ENCODE measurements at regions not wholly inside any gene's neighbourhood (a gene's known extent, or its start where the extent isn't known, plus 50 kb on each side); places are given as distances from the start of the nearest gene placed in this dataset.

DNA sequence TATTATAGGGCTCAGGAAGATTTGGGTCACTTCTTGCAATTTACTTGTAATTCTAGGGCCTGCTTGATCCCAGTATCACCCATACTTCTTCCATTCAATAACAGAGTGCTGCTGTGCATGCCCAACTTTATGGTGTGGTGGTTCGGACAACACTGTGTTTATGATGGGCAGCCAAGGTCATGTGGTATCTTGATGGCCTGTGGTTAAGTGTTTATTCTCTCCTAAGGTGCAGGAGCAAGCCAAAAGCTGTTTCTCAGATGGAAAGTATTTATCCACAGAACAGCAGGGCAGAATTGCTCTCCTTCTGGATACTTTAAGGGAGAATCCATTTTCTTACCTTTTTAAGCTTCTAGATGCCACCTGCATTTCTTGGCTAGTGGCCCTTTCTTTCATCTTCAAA, 433.8 kb downstream of the SH2D4B start:
- DNase-seq (ENCODE audit: low read depth), result no peak
- TF ChIP-seq MYC (IDR thresholded peaks at IDR 0.05; ENCODE audit: low read depth, low read length) (no peak), POLR2A (IDR thresholded peaks at IDR 0.05; ENCODE audit: extremely low read depth, insufficient read length) (no peak)
- TF ChIP-seq, protein P1, sequence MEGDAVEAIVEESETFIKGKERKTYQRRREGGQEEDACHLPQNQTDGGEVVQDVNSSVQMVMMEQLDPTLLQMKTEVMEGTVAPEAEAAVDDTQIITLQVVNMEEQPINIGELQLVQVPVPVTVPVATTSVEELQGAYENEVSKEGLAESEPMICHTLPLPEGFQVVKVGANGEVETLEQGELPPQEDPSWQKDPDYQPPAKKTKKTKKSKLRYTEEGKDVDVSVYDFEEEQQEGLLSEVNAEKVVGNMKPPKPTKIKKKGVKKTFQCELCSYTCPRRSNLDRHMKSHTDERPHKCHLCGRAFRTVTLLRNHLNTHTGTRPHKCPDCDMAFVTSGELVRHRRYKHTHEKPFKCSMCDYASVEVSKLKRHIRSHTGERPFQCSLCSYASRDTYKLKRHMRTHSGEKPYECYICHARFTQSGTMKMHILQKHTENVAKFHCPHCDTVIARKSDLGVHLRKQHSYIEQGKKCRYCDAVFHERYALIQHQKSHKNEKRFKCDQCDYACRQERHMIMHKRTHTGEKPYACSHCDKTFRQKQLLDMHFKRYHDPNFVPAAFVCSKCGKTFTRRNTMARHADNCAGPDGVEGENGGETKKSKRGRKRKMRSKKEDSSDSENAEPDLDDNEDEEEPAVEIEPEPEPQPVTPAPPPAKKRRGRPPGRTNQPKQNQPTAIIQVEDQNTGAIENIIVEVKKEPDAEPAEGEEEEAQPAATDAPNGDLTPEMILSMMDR (IDR thresholded peaks at IDR 0.05; ENCODE audit: low read depth, low read length), result no peak

DNA sequence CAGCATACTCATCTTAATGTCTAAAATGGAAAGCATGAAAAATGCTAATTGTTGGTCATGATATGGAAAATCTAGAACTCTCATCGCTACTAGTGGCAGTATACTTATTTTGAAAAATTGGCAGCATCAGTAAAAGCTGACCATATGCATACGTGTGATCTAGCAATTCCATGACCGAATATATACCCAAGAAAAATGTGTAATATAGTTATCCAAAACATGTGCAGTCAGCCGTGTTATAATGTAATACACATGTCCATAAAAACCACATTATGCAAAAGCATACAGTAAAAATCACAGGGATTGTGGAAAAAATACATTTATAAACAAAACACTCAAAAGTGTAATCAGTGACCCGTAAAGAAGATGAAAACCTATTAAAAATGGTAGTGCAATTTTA, 439.0 kb downstream of the SH2D4B start:
- no peak for DNase-seq (ENCODE audit: low read depth)
- H3K4me3 ChIP-seq (ENCODE audit: low read depth, low read length), result no peak overlapping the region
- TF ChIP-seq, protein P2, sequence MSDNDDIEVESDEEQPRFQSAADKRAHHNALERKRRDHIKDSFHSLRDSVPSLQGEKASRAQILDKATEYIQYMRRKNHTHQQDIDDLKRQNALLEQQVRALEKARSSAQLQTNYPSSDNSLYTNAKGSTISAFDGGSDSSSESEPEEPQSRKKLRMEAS (IDR thresholded peaks at IDR 0.05; ENCODE audit: low read depth, low read length), result no peak
- TF ChIP-seq, protein P1 (IDR thresholded peaks at IDR 0.05; ENCODE audit: low read depth, low read length), result no peak
- TF ChIP-seq POLR2A (IDR thresholded peaks at IDR 0.05; ENCODE audit: extremely low read depth, insufficient read length) (no peak), MYC (IDR thresholded peaks at IDR 0.05; ENCODE audit: low read depth, low read length) (no peak)

More for the DNA sequence above, 433.8 kb downstream of the SH2D4B start:
- H3K4me3 ChIP-seq (ENCODE audit: low read depth, low read length), result no peak overlapping the region

DNA sequence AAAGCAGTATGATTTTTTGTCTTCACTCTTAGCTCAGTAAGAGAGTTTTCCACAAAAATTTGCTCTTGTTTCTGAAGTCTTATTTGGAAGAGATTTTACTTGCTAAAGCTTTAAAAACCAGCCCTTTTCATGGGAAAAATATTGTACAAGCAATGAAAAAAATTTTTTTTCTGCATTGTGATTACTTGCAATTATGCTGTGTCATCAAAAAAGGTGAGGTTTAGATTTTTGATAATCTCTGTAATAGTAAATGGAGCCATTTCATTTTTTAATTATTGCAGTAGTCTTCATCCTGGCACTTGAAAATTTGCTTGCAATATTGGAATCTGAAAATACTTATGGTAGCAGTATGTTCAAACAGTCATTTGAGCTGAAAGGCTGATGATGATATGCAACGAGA, 447.4 kb downstream of the SH2D4B start:
- DNase-seq (ENCODE audit: low read depth), result no peak
- H3K4me3 ChIP-seq (ENCODE audit: low read depth, low read length), result no peak overlapping the region
- TF ChIP-seq, protein P1 (IDR thresholded peaks at IDR 0.05; ENCODE audit: low read depth, low read length), result no peak
- TF ChIP-seq POLR2A (IDR thresholded peaks at IDR 0.05; ENCODE audit: extremely low read depth, insufficient read length) (no peak), MYC (IDR thresholded peaks at IDR 0.05; ENCODE audit: low read depth, low read length) (no peak)
- TF ChIP-seq, protein P2 (IDR thresholded peaks at IDR 0.05; ENCODE audit: low read depth, low read length), result no peak

DNA sequence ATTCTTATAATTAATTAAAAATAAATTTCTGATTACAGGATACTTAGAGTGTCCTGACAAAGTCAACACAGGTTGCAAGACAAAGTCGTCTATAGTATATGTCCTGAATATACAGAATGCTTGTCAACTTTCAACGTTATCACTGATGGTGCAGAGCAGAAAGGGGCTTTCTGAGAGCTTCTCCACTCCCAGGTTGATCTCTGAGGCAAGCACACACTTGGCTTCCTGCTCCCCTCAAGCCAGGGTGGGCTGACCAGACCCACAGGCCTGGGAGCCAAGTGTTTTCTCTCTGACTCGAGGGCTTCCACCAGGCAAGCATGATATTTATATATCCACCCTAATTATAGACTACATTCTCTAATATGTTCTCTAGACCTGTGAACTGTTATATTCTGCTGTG, 448.9 kb downstream of the SH2D4B start:
- no peak overlapping the region for H3K4me3 ChIP-seq (ENCODE audit: low read depth, low read length)
- no peak for DNase-seq (ENCODE audit: low read depth)
- TF ChIP-seq POLR2A (IDR thresholded peaks at IDR 0.05; ENCODE audit: extremely low read depth, insufficient read length) (no peak), MYC (IDR thresholded peaks at IDR 0.05; ENCODE audit: low read depth, low read length) (no peak)
- TF ChIP-seq, protein P2 (IDR thresholded peaks at IDR 0.05; ENCODE audit: low read depth, low read length), result no peak
- TF ChIP-seq, protein P1 (IDR thresholded peaks at IDR 0.05; ENCODE audit: low read depth, low read length), result no peak

DNA sequence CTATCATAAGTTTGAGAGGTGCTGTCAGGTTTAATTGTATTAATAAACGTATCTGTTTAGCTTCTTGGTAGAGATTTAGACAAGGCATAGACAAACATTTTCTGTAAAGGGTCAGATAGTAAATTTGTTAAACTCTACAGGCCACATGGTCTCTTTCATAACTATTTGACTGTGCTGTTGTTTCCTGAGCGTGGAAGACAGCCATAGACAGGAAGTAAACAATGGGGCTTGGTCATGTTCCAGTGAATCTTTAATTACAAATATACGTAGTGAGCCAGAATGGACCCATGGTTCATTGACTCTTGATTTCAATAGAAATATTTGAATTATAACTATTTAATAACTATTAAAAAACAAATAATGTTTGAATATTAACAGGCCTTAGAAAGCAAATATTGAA, 451.1 kb downstream of the SH2D4B start:
- TF ChIP-seq POLR2A (IDR thresholded peaks at IDR 0.05; ENCODE audit: extremely low read depth, insufficient read length) (no peak), MYC (IDR thresholded peaks at IDR 0.05; ENCODE audit: low read depth, low read length) (no peak)
- TF ChIP-seq, protein P2 (IDR thresholded peaks at IDR 0.05; ENCODE audit: low read depth, low read length), result no peak
- TF ChIP-seq, protein P1 (IDR thresholded peaks at IDR 0.05; ENCODE audit: low read depth, low read length), result no peak
- no peak overlapping the region for H3K4me3 ChIP-seq (ENCODE audit: low read depth, low read length)
- DNase-seq (ENCODE audit: low read depth), result no peak

DNA sequence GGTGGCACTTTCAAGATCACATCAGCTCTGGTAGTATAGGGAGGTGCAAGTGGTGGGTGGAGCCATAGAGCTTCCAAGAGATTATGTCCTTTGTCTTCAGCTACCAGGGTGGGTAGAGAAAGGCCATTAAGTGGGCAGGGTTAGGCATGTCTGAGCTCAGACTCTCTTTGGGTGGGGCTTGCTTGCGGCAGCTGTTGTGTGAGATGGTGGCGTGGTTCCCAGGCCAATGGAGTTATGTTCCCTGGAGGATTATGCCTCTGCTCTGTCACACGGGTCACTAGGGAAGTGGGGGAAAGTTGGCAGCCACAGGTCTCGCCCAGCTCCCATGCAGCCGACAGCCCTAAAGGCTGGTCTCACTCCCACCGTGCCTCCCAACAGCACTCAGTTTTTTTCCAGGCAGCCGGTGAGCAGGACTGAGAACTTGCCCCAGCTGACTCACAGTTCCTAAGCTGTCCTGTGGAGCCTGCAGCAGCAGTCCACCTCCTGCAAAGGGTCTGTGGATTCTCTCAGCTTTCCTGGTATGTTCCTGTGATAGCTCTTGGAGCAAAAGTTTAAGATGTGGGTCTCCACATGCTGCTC, 459.0 kb downstream of the SH2D4B start:
- TF ChIP-seq, protein P1 (IDR thresholded peaks at IDR 0.05; ENCODE audit: low read depth, low read length), result no peak
- TF ChIP-seq, protein P2 (IDR thresholded peaks at IDR 0.05; ENCODE audit: low read depth, low read length), result no peak
- TF ChIP-seq MYC (IDR thresholded peaks at IDR 0.05; ENCODE audit: low read depth, low read length) (no peak), POLR2A (IDR thresholded peaks at IDR 0.05; ENCODE audit: extremely low read depth, insufficient read length) (no peak)
- DNase-seq (ENCODE audit: low read depth), result no peak
- H3K4me3 ChIP-seq (ENCODE audit: low read depth, low read length), result no peak overlapping the region
